SK-N-SH (cell line): ENCODE measurements at regions not wholly inside any gene's neighbourhood (a gene's known extent, or its start where the extent isn't known, plus 50 kb on each side); places are given as distances from the start of the nearest gene placed in this dataset.

ENCODE experiments used
- CTCF ChIA-PET: fragments of 300-600, 350-600 bp; formaldehyde crosslinking; extraction: SDS; loops from one replicate; lab custom pipeline; 2021; lab: Yijun Ruan, JAX
- POLR2A ChIA-PET: fragments of 350-600 bp; sonication (Branson Sonifier 250); formaldehyde crosslinking; extraction: SDS; loops from one replicate; lab custom pipeline; 2020; ENCODE audit warnings: antibody characterized with exemption, inconsistent platforms; lab: Yijun Ruan, JAX
- DNase-seq: peaks from one replicate; pipeline ENCODE4 v3.0.0; 2012
- H2AFZ ChIP-seq: fragments of 200-600 bp; sonication (generic); 2 replicates; pipeline ENCODE4 v1.8.1; 2016; ENCODE audit warnings: antibody characterized with exemption, mild to moderate bottlenecking, low read depth
- H3F3A ChIP-seq: fragments of 200-600 bp; sonication (generic); replicated peaks from 2 replicates; pipeline ENCODE3; 2016; ENCODE audit warnings: antibody characterized with exemption, mild to moderate bottlenecking; ENCODE audit not compliant: insufficient read depth
- H3K27ac ChIP-seq, 2 experiments: fragments of 200-500 bp in 1 of 2; fragments of 200-600 bp in 1 of 2; sonication (Bioruptor generic) in 1 of 2; sonication (generic), shearing (Covaris generic) in 1 of 2; 2 replicates each; pipeline versions ENCODE4 v1.5.1 to v1.6.1; 2014 to 2016; ENCODE audit warnings: low read depth in 2 of 2, inconsistent platforms in 1 of 2, low read length in 1 of 2, mild to moderate bottlenecking in 1 of 2, mixed read lengths in 1 of 2
- H3K27me3 ChIP-seq: fragments of 200-600 bp; sonication (generic), shearing (Covaris generic); 2 replicates; pipeline ENCODE4 v1.6.1; 2016; ENCODE audit warnings: mixed run types; ENCODE audit not compliant: insufficient read depth
- H3K36me3 ChIP-seq, 2 experiments: fragments of 200-500 bp in 1 of 2; fragments of 200-600 bp in 1 of 2; sonication (Bioruptor generic) in 1 of 2; sonication (generic) in 1 of 2; replicated peaks in 1 of 2; 2 replicates each; pipeline versions ENCODE3 to v1.5.1; 2014 to 2016; ENCODE audit warnings: low read length in 1 of 2, mild to moderate bottlenecking in 1 of 2; ENCODE audit not compliant: insufficient read depth in 2 of 2, control insufficient read depth in 1 of 2
- H3K4me1 ChIP-seq, 2 experiments: fragments of 200-500 bp in 1 of 2; fragments of 200-600 bp in 1 of 2; sonication (Bioruptor generic) in 1 of 2; sonication (generic), shearing (Covaris generic) in 1 of 2; 2 replicates each; pipeline versions ENCODE4 v1.5.1 to v1.6.1; 2014 to 2016; ENCODE audit warnings: low read depth in 1 of 2, low read length in 1 of 2, mixed run types in 1 of 2; ENCODE audit not compliant: insufficient read depth in 2 of 2, control insufficient read depth in 1 of 2
- H3K4me2 ChIP-seq: fragments of 200-600 bp; sonication (generic), shearing (Covaris generic); 2 replicates; pipeline ENCODE4 v1.6.1; 2017; ENCODE audit warnings: mixed run types
- H3K4me3 ChIP-seq, 2 experiments: fragments of 200-500 bp in 1 of 2; fragments of 200-600 bp in 1 of 2; sonication (Bioruptor generic) in 1 of 2; sonication (generic), shearing (Covaris generic) in 1 of 2; 2 replicates each; pipeline versions ENCODE4 v1.5.1 to v1.8.1; 2014 to 2016; ENCODE audit warnings: low read depth in 2 of 2, inconsistent platforms in 1 of 2, low read length in 1 of 2, mild to moderate bottlenecking in 1 of 2, mixed read lengths in 1 of 2, moderate library complexity in 1 of 2
- H3K79me2 ChIP-seq: fragments of 200-600 bp; sonication (generic); 2 replicates; pipeline ENCODE4 v1.8.1; 2017; ENCODE audit warnings: mild to moderate bottlenecking; ENCODE audit not compliant: insufficient read depth
- H3K9ac ChIP-seq: fragments of 200-600 bp; sonication (generic); 2 replicates; pipeline ENCODE4 v1.6.1; 2017; ENCODE audit warnings: mixed run types
- H3K9me2 ChIP-seq: fragments of 200-600 bp; sonication (generic); 2 replicates; pipeline ENCODE4 v1.6.1; 2017; ENCODE audit warnings: mixed run types
- H3K9me3 ChIP-seq: fragments of 200-600 bp; sonication (generic); 2 replicates; pipeline ENCODE4 v1.6.1; 2017; ENCODE audit warnings: mixed run types, mild to moderate bottlenecking, moderate library complexity
- H4K20me1 ChIP-seq: fragments of 200-600 bp; sonication (generic); 2 replicates; pipeline ENCODE4 v1.6.1; 2017; ENCODE audit warnings: mild to moderate bottlenecking, mixed run types; ENCODE audit not compliant: insufficient read depth
- ELF1 ChIP-seq: IDR thresholded peaks from 2 replicates; pipeline ENCODE4 v1.4.0; 2012
- EZH2phosphoT487 ChIP-seq: fragments of 200-600 bp; sonication (generic); IDR thresholded peaks from 2 replicates; pipeline ENCODE4 v1.6.1; 2017; ENCODE audit warnings: low read depth, mixed run types, mild to moderate bottlenecking, antibody characterized with exemption, moderate library complexity, borderline replicate concordance
- FOXM1 ChIP-seq: IDR thresholded peaks from 2 replicates; pipeline ENCODE4 v1.4.0; 2012; ENCODE audit warnings: low read depth, mild to moderate bottlenecking
- GATA2 ChIP-seq: sonication (generic); formaldehyde crosslinking; IDR thresholded peaks from 2 replicates; pipeline ENCODE4 v1.5.0; 2020; ENCODE audit warnings: mild to moderate bottlenecking, missing genetic modification reagents
- MEF2A ChIP-seq: IDR thresholded peaks from 2 replicates; pipeline ENCODE4 v1.4.0; 2012; ENCODE audit warnings: low read depth, borderline replicate concordance
- RFX5 ChIP-seq: IDR thresholded peaks from 2 replicates; pipeline ENCODE4 v1.6.1; 2012; ENCODE audit warnings: mild to moderate bottlenecking, improper control_type of control experiment, low read length
- RXRA ChIP-seq: IDR thresholded peaks from 2 replicates; pipeline ENCODE4 v1.4.0; 2012; ENCODE audit warnings: low read depth, mild to moderate bottlenecking, borderline replicate concordance
- SMC3 ChIP-seq: IDR thresholded peaks from 2 replicates; pipeline ENCODE4 v1.6.1; 2012; ENCODE audit warnings: low read depth, low read length, improper control_type of control experiment
- WGBS: methylation state at CpG from one replicate; pipeline ENCODE4 v1.1.6; 2017; ENCODE audit warnings: low lambda C conversion rate; 5-methylcytosine and 5-hydroxymethylcytosine counted together
- TF ChIP-seq, protein P1 (sequence below): fragments of 150-350 bp; IDR thresholded peaks from 2 replicates; pipeline ENCODE4 v1.6.1; 2017; ENCODE audit warnings: antibody characterized with exemption, low read length, low read depth, borderline replicate concordance
- TF ChIP-seq, protein P2 (sequence below): IDR thresholded peaks from 2 replicates; pipeline ENCODE4 v1.4.0; 2012; ENCODE audit warnings: low read depth
- TF ChIP-seq, protein P3 (sequence below): fragments of 150-350 bp; IDR thresholded peaks from 2 replicates; pipeline ENCODE4 v1.6.1; 2016; ENCODE audit warnings: mild to moderate bottlenecking, low read depth, low read length

DNA sequence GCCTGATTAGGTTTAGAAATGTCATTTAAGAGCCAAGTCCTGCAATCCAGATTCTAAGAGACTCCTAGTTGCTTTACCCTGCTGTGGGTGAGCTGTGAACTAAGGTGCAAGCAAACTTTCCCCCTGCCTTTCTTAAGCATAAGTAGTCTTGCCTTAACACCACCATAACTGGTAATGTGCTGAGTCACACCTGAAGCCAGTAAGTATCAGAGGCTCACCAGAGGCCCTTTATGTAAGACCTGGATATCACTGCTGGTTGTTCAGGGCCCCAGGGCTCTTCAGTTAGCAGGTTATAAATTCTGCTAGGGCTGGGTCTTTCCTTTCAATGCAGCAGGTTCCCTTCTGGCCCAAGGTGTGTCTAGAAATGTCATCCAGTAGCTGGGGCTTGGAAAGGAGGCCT, 509.9 kb downstream of the VGLL3 start (continued):
- TF ChIP-seq, protein P1, sequence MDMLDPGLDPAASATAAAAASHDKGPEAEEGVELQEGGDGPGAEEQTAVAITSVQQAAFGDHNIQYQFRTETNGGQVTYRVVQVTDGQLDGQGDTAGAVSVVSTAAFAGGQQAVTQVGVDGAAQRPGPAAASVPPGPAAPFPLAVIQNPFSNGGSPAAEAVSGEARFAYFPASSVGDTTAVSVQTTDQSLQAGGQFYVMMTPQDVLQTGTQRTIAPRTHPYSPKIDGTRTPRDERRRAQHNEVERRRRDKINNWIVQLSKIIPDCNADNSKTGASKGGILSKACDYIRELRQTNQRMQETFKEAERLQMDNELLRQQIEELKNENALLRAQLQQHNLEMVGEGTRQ, result no peak
- TF ChIP-seq GATA2 (CRISPR knock-in tag) (no peak), MEF2A (no peak), FOXM1 (no peak), RFX5 (no peak), EZH2phosphoT487 (no peak)
- TF ChIP-seq, protein P2, sequence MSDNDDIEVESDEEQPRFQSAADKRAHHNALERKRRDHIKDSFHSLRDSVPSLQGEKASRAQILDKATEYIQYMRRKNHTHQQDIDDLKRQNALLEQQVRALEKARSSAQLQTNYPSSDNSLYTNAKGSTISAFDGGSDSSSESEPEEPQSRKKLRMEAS, result no peak

DNA sequence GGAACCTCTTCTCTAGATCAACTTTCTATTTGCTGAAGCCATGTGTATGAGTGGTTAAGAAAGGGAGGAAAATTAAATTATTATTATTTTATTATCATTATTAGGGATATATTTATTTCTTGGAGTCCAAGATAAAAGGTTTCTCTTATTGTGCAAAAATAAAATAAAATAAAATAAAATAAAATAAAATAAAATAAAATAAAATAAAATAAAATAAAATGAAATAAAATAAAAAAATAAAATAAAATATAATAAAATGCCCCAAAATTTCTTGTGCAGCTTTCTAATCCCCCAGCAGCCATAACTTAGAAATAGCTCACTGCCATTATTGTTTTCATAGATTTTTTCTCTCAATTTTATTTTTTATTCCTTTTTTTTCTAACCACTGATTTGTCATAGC, 526.8 kb downstream of the VGLL3 start:
- CTCF ChIA-PET, result no interaction called here
- H3K4me3 ChIP-seq, result no peak overlapping the region
- H3K79me2 ChIP-seq, result no peaks in the 10 kb centered on the region
- POLR2A ChIA-PET, result no interaction called here
- no peaks in the 10 kb centered on the region for H3K4me1 ChIP-seq
- H3F3A ChIP-seq, result no peaks in the 10 kb centered on the region
- no peaks in the 10 kb centered on the region for H3K27me3 ChIP-seq
- TF ChIP-seq SMC3, result no peak
- TF ChIP-seq, protein P3, sequence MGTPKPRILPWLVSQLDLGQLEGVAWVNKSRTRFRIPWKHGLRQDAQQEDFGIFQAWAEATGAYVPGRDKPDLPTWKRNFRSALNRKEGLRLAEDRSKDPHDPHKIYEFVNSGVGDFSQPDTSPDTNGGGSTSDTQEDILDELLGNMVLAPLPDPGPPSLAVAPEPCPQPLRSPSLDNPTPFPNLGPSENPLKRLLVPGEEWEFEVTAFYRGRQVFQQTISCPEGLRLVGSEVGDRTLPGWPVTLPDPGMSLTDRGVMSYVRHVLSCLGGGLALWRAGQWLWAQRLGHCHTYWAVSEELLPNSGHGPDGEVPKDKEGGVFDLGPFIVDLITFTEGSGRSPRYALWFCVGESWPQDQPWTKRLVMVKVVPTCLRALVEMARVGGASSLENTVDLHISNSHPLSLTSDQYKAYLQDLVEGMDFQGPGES, result no peak
- DNase-seq, result no peak
- no peaks in the 10 kb centered on the region for H3K9me2 ChIP-seq
- H2AFZ ChIP-seq, result no peak overlapping the region
- H3K27ac ChIP-seq, result no peak overlapping the region
- no peaks in the 10 kb centered on the region for H3K36me3 ChIP-seq
- H3K9ac ChIP-seq, result no peak overlapping the region
- no peaks in the 10 kb centered on the region for H3K9me3 ChIP-seq
- H3K4me2 ChIP-seq, result no peak overlapping the region
- no peaks in the 10 kb centered on the region for H4K20me1 ChIP-seq

DNA sequence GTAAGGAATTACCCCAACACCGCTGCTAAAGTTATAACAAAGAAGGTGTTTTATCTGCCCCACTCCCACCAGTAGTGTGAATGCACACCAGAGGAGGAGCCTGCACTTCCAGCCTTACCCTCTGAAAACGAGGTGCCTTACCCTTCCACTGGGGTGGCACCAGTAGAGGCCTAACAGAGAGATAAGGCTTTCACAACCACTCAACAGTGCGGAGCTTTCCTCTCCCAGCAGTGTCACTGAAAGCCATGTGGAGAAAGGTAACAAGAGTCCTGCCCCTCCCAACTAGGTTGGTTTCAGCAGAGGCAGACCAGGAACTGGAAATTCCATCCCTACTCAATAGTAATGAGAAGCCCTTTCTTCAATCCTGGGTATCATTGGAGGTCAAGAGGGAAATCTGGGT, 539.2 kb downstream of the VGLL3 start:
- Histone ChIP-seq H3K9ac (no peak overlapping the region), H3K79me2 (no peaks in the 10 kb centered on the region), H3K4me1 (no peaks in the 10 kb centered on the region), H3F3A (no peaks in the 10 kb centered on the region), H3K4me2 (no peak overlapping the region), H3K27me3 (no peaks in the 10 kb centered on the region), H3K27ac (no peak overlapping the region), H2AFZ (no peak overlapping the region), H4K20me1 (no peaks in the 10 kb centered on the region), H3K9me3 (no peaks in the 10 kb centered on the region), H3K4me3 (no peak overlapping the region), H3K36me3 (no peaks in the 10 kb centered on the region), H3K9me2 (no peaks in the 10 kb centered on the region)
- CTCF ChIA-PET, result no interaction called here
- WGBS, result 9% methylated on average over 1 of the region's 3 CpGs
- POLR2A ChIA-PET, result no interaction called here
- no peak for DNase-seq
- TF ChIP-seq ELF1 (no peak), RXRA (no peak)
